C4-2B (cell line): ENCODE measurements at regions not wholly inside any gene's neighbourhood (a gene's known extent, or its start where the extent isn't known, plus 50 kb on each side); places are given as distances from the start of the nearest gene placed in this dataset.
"Not testable (repeated sequence)": the region's sequence is repeated elsewhere in the genome, so short reads cannot be mapped to it uniquely, and the experiment has no call there.

Experiments used
- ZFX ChIP-seq: fragments of 450-650 bp; IDR thresholded peaks from 2 replicates; pipeline ENCODE4 v1.6.1; 2017
- TF ChIP-seq, protein P1 (sequence below): fragments of 450-650 bp; conservative IDR thresholded peaks from 2 replicates; pipeline ENCODE4 v1.5.1; 2017; ENCODE audit warnings: mild to moderate bottlenecking

DNA sequence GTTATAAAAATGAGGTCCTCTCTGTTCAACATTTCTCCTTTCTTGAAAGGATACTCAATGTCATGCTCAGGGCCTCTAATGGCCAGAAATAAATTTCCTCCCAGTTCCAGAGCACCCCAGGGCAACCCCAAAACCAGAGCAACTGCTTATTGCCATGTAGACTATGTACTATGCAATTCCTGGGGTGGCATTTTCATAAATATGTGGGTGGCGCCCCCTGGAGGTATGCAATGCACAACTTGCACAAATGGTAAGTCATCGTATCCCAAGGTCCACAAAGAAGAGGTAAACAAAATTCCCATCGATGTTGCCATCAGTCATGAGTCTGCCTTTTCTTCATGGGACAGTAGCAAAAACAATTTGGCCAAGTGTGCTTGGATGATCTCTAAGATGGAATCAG lies 98.6 kb upstream of the DEFB108B start:
- TF ChIP-seq, protein P1, sequence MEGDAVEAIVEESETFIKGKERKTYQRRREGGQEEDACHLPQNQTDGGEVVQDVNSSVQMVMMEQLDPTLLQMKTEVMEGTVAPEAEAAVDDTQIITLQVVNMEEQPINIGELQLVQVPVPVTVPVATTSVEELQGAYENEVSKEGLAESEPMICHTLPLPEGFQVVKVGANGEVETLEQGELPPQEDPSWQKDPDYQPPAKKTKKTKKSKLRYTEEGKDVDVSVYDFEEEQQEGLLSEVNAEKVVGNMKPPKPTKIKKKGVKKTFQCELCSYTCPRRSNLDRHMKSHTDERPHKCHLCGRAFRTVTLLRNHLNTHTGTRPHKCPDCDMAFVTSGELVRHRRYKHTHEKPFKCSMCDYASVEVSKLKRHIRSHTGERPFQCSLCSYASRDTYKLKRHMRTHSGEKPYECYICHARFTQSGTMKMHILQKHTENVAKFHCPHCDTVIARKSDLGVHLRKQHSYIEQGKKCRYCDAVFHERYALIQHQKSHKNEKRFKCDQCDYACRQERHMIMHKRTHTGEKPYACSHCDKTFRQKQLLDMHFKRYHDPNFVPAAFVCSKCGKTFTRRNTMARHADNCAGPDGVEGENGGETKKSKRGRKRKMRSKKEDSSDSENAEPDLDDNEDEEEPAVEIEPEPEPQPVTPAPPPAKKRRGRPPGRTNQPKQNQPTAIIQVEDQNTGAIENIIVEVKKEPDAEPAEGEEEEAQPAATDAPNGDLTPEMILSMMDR = peak; percentile 55
- not testable (repeated sequence) for TF ChIP-seq ZFX
